Occipital lobe (tissue), 1 donor: ENCODE measurements at regions not wholly inside any gene's neighbourhood (a gene's known extent, or its start where the extent isn't known, plus 50 kb on each side); places are given as distances from the start of the nearest gene placed in this dataset.
"Not testable (repeated sequence)": the region's sequence is repeated elsewhere in the genome, so short reads cannot be mapped to it uniquely, and the experiment has no call there.

ENCODE experiments used
- DNase-seq: peaks from one replicate; lab custom pipeline; 2025; lab: John Stamatoyannopoulos, UW

DNA sequence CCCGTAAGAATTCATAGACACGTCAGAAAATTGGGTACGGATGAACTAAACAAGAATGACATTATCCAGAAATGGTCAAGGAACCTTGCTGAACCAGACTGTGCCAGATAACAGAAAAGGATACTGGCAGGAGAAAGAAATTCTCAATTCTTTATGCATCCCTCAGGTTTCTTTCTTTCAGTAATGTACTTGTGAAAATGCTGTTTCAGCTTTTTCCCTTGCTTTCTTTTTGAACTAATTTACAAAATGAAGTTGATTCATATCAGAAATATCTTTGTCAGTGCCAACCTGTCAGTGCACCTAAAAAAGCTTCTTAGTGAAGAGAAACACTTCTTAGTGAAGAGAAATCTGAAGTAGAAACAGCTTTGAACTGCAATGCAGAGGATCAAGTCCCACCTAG, 643.6 kb upstream of the RORB start:
- DNase-seq = no peak

DNA sequence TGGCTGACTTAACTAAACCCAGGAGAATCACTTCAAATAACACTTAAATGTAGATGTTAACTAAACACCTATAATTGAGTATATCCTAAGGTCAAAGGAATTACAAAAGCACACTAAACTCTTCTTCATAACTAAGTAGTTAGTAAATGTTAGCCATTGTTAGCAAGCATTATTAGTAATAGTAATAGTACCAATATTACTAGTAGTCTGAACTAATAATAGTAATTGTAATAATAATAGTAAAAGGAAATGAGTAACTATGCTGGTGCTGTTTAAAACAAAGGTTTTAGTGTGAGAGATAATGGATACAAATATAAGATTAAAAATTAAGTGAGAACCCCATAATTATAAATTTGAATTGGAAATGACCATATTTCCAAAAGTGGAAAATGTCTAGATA, 641.9 kb upstream of the RORB start:
- no peak for DNase-seq

DNA sequence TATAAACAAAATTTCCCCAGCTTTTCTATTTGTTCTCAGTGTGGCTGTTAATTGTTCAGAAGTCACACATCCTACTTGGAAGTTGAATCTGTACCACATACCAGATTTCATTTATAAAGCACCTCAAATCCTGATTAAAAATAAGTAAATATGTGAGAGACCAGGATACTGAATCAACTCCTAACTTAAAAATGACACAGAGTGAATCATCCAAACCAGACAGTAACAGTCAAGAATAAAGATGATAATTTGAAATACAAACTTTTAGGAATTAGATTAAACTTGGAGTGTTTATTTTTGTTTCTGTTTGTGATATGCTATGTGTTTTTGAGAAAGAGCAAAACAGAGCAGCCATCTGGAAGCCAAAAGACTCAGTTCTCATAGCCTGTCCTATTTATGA, 633.2 kb upstream of the RORB start:
- DNase-seq = no peak

DNA sequence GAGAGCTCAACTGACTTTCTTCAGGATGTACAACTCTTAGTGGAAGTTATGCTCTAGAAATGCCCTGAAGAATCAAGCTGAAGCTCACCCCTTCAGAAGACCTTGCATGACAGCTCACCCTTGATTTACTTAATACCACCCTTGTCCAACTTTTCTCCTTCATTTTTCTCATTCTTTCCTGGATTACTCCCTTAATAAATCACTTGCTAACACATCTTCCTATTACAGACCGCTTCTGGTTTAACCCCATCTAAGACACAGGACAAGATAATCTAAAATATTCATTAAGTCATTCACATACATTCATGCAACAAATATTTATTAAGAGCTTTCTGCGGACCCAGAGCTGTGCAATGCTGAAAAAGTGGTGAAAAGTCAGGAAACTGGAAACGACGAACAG, 630.7 kb upstream of the RORB start:
- no peak for DNase-seq

DNA sequence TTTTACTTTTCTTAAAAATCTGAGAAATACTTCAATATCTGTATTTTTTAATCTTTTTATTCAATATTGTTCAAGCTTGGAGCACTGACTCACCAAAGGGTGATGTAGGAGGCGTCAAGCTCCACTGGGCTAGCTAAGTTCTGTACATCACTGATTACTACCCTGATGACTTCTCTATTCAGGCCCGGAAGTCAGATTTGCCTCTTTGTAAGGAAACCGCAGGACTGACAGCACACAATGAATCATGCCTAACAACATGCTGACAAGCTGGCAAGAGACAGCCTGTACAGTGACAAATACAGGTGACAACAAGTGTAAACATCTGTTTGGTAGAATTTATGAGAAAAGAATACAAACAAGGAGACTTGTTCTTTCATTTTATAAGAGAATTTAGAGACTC, 627.9 kb upstream of the RORB start:
- DNase-seq = no peak

DNA sequence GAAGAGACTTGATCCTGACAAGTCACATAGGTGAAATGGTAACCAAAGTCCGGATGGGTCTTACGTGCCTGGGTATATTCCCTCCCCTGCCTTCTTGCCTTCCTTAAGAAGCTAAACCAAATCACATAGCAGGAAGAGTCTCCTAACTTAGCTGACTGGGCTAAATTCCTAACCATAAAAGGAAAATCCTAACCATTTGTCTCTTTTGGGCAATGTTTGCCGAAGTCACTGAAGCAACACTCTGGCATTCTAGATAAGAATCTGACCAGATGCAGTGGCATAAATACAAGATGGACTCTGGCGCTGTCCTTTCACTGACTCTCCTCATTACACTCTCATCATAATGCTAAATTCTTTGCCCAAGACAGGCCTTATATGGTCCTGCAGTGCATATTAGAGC, 625.5 kb upstream of the RORB start:
- DNase-seq = no peak

DNA sequence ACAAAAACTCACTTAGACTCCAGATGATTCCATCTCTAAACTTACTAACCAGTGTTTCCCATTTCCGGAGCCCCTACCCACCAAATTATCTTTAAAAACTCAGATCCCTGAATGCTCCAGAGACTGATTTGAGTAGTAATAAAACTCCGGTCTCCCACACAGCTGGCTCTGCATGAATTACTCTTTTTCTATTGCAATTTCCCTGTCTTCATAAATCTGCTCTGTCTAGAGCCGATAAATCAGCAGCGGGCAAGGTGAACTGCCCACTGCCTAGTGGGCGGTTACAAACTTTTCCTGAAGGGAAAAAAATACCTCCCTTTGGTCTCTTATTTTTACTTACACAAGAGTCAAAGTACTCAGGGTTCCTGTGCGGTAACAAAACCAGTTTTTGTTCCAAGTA, 624.4 kb upstream of the RORB start:
- no peak for DNase-seq

DNA sequence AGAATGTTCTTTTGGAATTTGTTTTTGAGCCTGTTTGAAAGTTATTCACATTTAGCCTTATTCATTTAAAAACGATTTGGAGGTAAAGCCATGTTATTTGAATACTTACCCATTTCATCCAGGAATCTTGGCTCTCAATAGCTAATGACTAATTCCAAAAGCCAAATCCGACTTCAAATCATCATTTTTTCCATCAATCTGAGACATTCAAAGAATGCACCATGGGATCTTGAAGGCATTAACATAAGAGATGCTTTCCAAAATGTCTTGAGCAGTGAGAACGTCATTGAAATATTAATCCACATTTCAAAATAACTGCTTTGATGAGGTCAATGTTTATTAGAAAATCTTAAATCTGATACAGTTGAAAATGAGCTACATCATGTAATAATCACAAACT, 617.0 kb upstream of the RORB start:
- no peak for DNase-seq

DNA sequence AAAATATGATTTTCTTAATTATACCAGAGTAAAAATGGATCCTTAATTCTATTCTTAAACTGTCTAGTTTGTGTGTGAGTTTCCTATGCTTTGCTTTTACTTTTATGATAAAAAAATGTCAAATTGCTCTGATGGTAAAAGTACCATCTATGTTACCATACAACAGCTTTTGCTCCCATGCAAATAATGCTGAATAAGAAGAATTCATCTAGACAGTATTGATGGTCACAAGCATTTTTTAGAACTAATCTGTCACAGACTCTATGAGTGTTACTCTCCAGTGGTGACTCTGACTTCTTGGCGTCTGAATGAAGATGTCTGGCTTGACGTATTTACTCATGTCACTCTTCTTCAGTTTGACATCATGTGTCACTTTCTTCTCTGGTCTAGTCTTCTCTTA, 608.1 kb upstream of the RORB start:
- no peak for DNase-seq

DNA sequence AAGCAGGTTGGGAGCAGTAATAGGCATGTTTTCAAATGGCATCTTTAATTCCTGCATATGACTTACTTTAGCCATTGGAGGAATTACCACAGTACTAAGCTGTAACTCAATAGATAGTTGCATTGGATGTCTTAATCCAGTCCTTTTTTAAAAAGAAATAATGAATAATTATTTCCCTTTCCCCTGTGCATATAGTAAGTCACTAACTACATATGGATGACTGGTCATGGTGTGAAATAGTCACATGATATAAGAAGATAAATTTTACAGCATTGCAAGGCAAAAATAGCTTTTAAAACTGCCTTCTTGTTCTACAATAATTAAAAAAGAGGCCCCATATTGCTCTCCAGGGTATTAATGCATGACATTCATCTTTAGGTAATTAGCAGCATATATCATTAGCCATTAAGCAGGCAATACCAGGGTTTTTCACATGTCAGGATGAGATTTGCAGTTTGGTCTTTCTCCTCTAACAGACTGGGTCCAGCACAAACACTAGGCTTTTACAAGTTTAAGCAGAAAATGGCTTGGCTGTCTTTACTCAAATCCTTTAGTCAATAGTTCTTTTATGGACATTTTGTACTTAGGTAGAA, 606.4 kb upstream of the RORB start:
- DNase-seq = no peak

DNA sequence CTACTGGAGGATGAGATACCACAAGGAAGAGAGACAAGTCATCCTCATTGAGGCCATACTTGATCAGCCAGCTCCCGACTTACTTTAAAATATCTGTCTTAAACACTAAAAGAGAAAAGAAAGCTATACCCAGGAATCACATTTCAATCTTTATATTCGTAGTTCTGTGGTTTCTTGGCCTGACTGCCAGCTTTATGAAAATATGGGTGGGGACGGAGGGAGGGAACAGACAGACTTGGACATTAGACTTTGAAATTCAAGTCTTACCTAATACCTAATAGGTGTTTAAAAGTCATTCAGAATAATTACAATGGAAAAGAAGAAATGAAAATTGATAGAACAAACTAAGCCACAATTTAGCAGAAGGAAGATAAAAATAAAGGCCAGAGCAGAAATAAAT, 604.8 kb upstream of the RORB start:
- DNase-seq = no peak

DNA sequence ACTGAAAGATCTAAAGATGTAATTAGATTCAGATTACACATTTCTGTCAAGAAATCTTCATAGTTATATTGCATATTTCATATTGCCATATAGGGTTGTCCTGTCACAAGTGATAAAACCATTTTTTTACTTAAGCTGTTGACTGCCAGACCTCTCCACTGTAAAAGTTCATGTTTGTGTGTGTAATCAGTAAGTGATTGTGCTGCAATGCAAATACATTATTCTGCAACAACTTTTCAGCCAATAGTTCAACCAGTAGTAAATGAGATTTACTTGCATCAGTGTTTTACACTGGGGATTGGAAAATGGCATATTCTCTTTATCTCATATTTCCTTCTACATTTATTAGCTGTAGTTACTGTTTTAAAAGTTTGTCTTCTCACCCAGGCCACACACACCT, 603.9 kb upstream of the RORB start:
- DNase-seq = no peak

DNA sequence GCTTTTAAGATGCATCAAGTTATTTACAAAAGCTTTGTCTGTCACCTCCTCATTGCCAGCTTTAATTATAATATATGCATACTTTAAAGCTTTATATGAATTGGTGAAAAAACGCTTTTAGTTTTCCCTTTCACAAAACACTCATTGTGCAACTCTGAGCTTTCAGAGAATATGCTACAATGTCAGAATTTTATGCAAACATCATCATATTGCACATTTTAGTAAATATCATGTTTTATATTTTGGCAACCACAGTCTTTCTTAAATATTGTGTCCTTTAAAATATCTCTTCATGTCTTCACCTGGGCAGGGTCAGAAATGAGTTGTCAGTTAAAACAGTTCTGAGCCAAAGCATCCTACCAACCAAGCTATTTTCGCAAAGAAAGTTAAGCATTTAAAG, 601.1 kb upstream of the RORB start:
- DNase-seq = no peak

DNA sequence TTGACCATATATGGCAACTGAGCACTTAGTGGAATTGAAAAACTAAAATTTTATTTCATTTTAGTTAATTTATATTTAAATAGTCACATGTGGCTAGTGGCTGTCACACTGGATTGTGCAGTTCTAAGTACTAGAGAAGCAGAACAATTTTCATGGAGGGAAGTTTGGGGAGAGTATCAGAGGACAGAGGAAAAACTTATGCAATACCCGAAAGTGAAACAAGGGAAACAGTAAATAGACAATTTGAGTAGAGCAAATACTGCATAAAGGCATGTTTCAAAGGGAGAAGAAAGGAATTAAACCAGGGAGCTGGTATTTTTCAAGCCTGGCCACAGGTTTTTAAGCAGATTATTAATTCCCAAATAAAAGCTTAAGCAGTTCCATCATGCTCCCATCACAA, 590.5 kb upstream of the RORB start:
- no peak for DNase-seq

DNA sequence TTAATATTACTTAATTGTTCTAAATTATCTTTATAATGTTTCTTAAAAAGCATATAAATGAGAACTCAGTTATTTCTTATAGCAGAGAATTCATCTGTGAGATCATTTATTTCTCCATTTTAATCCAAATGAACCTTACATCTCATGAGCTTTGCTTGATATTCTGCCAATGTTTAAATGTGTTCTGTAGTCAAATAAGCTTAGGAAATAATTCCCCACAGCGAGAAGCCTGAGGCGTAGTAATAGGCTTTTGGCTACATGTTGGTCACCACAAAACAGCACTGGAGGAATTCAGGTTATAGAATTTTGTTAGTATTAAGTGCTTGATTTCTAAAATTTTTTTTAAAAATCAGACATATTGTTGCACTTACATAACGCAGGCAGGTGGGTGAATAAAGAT, 585.3 kb upstream of the RORB start:
- DNase-seq = no peak

DNA sequence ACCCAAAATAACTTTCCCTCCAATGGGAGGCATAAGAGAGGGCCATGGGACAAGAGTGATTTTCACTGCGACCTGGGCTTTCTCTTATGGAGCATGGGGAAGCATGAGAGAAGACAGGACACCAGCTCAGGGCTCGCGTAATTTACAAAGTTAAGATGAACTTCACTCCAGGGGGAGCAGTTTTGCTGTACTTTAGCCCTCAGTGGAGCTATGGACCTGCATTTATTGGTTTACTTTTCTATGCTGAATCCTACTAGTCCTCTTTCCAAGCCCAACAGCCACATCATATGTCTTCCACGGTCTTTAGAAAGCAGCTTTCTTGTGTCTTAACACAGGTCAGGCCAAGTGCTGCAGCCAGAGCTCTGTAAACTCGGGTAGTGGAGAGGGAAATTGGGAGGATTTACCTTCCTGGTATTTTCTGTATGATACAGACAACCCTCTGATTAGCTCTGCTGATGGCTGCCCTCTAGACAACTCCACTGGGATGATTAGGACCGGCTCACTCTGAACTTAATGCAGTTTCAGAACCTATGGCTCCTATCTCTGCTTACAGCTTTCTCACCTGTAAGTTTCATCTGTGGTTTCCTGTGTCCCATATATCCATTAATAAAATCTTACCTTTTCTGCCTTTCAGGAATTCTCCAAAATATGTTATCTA, 581.0 kb upstream of the RORB start:
- no peak for DNase-seq

DNA sequence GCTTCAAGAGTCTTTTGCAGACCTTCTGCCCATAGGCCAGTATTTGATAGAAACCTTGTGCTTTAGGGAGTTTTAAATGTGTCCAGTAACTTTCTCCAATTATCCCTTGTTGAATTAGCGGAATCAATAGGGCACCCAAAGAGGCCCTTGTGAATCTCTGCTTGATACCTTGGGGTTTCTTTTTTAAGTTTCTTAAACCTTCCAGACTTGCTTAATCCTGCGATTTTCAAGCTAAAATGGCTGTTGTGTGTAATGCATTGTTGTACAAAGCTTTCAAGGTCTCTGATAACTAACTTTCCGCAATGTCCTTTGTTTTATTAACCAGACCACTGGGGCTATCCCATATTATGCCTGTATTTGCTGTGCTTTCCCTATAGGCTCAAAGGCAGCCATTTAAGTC, 577.4 kb upstream of the RORB start:
- no peak for DNase-seq

DNA sequence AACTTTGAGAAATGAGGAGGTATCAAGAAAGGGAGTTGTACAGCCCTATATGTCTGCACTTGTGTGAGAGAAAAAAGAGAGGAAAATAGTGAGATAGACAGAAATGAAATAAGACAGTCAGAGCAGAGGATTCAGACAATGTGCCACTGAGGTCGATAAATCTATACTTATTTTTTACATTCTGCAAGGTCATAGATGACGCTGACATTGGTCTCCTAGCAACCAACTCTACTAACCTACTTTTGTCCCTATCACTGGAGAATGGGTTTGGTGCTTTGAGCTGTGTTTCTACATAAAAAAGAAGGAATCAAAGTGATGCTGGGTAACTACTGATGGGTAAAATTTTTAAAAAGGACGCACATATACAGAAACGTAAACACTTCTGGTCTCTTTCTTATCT, 573.3 kb upstream of the RORB start:
- DNase-seq = no peak

DNA sequence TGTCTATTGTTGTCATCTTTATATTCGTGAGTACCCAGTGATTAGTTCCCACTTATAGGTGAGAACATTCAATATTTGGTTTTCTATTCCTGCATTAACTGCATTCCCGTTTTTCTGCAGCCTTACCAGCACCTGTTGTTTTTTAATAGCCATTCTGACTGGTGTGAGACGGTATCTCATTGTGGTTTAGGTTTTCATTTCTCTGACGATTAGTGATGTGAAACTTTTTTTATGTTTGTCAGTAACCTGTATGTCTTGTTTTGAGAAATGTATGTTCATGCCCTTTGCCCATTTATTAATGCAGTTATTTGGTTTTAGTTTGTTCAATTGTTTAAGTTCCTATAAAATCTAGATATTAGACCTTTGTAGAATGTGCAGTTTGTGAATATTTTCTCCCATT, 546.0 kb upstream of the RORB start:
- DNase-seq = no peak

DNA sequence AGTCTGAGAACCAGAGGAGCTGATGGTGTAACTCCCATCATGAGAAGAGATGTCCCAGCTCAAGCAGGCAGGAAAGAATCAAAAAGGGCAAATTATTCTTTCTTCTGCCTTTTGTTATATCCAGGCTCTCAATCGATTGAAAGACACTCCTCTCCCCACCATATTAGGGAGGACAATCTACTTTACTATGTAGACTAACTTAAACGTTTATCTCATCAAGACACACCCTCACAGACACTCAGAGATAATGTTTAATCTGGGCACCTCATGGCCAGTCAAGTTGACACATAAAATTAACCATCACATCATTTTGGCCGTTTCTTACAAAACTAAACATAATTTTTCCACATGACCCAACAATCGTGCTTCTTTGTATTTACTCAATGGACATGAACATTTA, 534.3 kb upstream of the RORB start:
- DNase-seq = no peak

DNA sequence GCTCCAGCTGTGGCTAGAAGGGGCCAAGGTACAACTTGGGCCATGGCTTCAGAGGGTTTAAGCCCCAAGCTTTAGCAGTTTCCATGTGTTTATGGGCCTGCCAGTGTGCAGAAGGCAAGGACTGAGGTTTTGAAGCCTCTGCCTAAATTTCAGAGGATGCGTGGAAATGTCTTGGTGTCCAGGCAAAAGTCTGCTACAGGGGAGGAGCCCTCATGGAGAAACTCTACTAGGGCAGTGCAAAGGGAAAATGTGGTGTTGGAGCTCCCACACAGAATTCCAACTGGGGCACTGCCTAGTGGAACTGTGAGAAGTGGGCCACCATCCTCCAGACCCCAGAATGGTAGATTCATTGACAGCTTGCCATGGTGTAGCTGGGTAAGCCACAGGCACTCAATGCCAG, 527.2 kb upstream of the RORB start:
- no peak for DNase-seq

DNA sequence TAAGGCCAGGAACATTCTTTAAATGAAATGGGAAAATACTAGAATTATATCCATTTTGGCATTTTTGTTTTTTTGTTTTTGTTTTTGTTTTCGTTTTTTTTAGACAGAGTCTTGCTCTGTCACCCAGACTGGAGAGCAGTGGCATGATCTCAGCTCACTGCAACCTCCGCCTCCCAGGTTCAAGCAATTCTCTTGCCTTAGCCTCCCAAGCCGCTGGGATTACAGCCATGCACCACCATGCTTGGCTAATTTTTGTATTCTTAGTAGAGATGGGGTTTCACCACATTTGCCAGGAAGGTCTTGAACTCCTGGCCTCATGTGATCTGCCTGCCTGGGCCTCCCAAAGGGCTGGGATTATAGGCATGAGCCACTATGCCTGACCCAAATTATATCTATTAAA, 520.7 kb upstream of the RORB start:
- not testable (repeated sequence) for DNase-seq

DNA sequence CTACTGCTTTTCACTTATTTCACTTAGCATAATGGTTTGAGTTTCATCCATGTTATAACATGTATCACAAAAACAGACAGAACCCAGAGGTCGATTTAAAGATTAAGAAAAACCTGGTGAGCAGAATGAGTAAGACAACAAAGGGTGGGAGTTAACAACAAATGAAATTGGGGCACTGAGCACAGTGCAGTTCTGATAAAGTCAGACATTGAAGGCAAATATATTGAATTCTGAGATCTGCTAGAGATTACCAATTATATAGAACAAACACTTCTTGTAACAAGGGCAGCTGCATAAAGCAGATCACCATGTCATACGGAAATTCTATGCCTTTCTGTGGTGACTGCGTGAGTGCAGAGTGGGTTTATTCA, 517.3 kb upstream of the RORB start:
- DNase-seq = no peak

DNA sequence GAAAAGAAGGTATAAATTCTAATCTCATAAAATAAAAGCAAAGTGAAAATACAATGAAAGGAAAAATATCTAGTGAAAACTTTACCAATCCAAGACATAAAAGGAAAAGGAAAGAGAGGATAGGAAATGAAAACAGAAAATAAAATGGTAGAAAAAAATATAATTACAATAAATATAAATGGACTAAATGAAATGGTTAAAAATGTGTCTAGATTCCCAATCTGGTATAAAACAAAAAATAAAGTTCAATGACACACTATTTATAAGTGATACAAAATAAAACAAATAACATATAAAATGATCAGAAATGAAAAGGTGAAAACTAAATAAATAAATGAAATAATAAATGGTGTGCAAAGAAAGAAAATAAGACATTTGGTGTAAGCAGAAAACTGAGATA, 516.4 kb upstream of the RORB start:
- DNase-seq = no peak
